Smooth muscle cell (in vitro differentiated cells): ENCODE measurements at regions not wholly inside any gene's neighbourhood (a gene's known extent, or its start where the extent isn't known, plus 50 kb on each side); places are given as distances from the start of the nearest gene placed in this dataset.

ENCODE experiments used
- DNase-seq: peaks from one replicate; lab custom pipeline; 2025; ENCODE audit not compliant: unreplicated experiment; lab: John Stamatoyannopoulos, UW
- H2AFZ ChIP-seq: fragments of 200-600 bp; sonication (generic); 2 replicates; pipeline ENCODE4 v1.6.0; 2016; ENCODE audit warnings: antibody characterized with exemption, low read depth, mild to moderate bottlenecking
- H3F3A ChIP-seq: fragments of 200-600 bp; sonication (generic); 2 replicates; pipeline ENCODE4 v1.6.0; 2017; ENCODE audit warnings: antibody characterized with exemption, low read depth
- H3K27ac ChIP-seq: fragments of 200-600 bp; sonication (generic); 2 replicates; pipeline ENCODE4 v1.5.1; 2016; ENCODE audit warnings: low read depth, mild to moderate bottlenecking
- H3K27me3 ChIP-seq: fragments of 200-600 bp; sonication (generic); 2 replicates; pipeline ENCODE4 v1.6.1; 2016; ENCODE audit warnings: low read depth, mild to moderate bottlenecking
- H3K36me3 ChIP-seq: fragments of 200-600 bp; sonication (generic); 2 replicates; pipeline ENCODE4 v1.5.1; 2016; ENCODE audit warnings: low read depth
- H3K4me1 ChIP-seq: fragments of 200-600 bp; sonication (generic); 2 replicates; pipeline ENCODE4 v1.5.1; 2016; ENCODE audit warnings: low read depth
- H3K4me2 ChIP-seq: fragments of 200-600 bp; sonication (generic); 2 replicates; pipeline ENCODE4 v1.6.0; 2016; ENCODE audit warnings: mild to moderate bottlenecking
- H3K4me3 ChIP-seq: fragments of 200-600 bp; sonication (generic); 2 replicates; pipeline ENCODE4 v1.5.1; 2016; ENCODE audit warnings: mild to moderate bottlenecking
- H3K79me2 ChIP-seq: fragments of 200-600 bp; sonication (generic); 2 replicates; pipeline ENCODE4 v1.6.0; 2016; ENCODE audit warnings: low read depth, mild to moderate bottlenecking
- H3K9ac ChIP-seq: fragments of 200-600 bp; sonication (generic); 2 replicates; pipeline ENCODE4 v1.6.0; 2016; ENCODE audit warnings: low read depth
- H3K9me3 ChIP-seq: fragments of 200-600 bp; sonication (generic); replicated peaks from 2 replicates; pipeline ENCODE4 v1.5.1; 2016; ENCODE audit warnings: low read depth
- H4K20me1 ChIP-seq: fragments of 200-600 bp; sonication (generic); 2 replicates; pipeline ENCODE4 v1.6.0; 2016; ENCODE audit warnings: low read depth
- WGBS: methylation state at CpG from one replicate; pipeline ENCODE4 v1.1.7; 2016; ENCODE audit warnings: low lambda C conversion rate; 5-methylcytosine and 5-hydroxymethylcytosine counted together
- TF ChIP-seq, protein P1 (sequence below): fragments of 200-600 bp; sonication (generic); IDR thresholded peaks from 2 replicates; pipeline ENCODE4 v1.5.1; 2017; ENCODE audit warnings: borderline replicate concordance, mild to moderate bottlenecking, antibody characterized with exemption; ENCODE audit not compliant: insufficient read depth, poor library complexity, severe bottlenecking

DNA sequence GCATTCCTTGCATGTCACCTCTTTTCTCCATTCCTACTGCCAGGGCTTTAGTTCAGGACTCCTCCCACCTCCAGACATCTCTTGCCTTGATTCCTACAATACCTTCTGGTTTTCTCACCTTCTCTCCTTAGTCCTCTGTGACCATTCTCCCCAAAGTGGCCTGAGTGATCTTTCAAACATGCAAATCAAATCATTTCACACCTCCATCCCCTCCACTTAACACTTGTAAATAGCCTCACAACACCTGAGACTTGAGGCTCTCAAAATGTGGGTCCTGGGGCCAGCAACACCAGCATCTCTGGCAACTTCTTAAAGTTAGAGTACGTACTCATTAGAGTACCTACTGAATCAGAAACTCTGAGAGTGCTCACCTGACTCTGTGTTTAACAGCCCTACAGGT lies 68.4 kb downstream of the RTL9 start:
- no peaks in the 10 kb centered on the region for H3K4me1 ChIP-seq
- TF ChIP-seq, protein P1, sequence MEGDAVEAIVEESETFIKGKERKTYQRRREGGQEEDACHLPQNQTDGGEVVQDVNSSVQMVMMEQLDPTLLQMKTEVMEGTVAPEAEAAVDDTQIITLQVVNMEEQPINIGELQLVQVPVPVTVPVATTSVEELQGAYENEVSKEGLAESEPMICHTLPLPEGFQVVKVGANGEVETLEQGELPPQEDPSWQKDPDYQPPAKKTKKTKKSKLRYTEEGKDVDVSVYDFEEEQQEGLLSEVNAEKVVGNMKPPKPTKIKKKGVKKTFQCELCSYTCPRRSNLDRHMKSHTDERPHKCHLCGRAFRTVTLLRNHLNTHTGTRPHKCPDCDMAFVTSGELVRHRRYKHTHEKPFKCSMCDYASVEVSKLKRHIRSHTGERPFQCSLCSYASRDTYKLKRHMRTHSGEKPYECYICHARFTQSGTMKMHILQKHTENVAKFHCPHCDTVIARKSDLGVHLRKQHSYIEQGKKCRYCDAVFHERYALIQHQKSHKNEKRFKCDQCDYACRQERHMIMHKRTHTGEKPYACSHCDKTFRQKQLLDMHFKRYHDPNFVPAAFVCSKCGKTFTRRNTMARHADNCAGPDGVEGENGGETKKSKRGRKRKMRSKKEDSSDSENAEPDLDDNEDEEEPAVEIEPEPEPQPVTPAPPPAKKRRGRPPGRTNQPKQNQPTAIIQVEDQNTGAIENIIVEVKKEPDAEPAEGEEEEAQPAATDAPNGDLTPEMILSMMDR, result no peak
- no peak overlapping the region for H2AFZ ChIP-seq
- H3K36me3 ChIP-seq, result no peaks in the 10 kb centered on the region
- no peaks in the 10 kb centered on the region for H3K79me2 ChIP-seq
- no peak for DNase-seq
- H3K27ac ChIP-seq, result no peak overlapping the region
- H3K4me3 ChIP-seq, result no peak overlapping the region
- WGBS, result 73% methylated on average over 1 of the region's 1 CpG
- no peak overlapping the region for H3K4me2 ChIP-seq
- H3K9ac ChIP-seq, result no peak overlapping the region
- H3K9me3 ChIP-seq, result no peaks in the 10 kb centered on the region
- H3F3A ChIP-seq, result no peaks in the 10 kb centered on the region
- H4K20me1 ChIP-seq, result no peaks in the 10 kb centered on the region
- no peaks in the 10 kb centered on the region for H3K27me3 ChIP-seq

DNA sequence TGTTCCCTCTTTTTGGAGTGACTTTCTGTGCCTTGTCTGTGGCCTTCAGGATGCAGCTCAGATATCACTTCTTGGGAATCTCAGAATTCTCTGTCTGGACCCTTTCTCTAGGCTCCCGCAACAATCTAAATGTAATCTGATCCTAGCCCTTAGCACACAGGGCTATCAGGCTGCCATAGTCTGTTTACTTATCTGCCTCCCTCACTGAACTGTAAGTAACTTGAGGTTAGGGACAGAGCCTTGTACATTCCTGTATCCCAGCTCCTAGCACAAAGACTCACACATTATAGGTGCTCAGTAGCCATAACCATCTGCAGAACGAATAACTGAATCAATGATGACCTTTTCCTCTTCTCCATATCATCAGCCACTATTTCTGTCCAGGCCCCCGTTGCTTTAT lies 69.5 kb downstream of the RTL9 start:
- H4K20me1 ChIP-seq, result no peaks in the 10 kb centered on the region
- no peak overlapping the region for H3K27ac ChIP-seq
- H3K79me2 ChIP-seq, result no peaks in the 10 kb centered on the region
- H2AFZ ChIP-seq, result no peak overlapping the region
- H3K36me3 ChIP-seq, result no peaks in the 10 kb centered on the region
- 53% methylated on average over 3 of the region's 3 CpGs for WGBS
- no peak overlapping the region for H3K4me3 ChIP-seq
- no peaks in the 10 kb centered on the region for H3K27me3 ChIP-seq
- H3F3A ChIP-seq, result no peaks in the 10 kb centered on the region
- no peak overlapping the region for H3K4me2 ChIP-seq
- H3K9ac ChIP-seq, result no peak overlapping the region
- DNase-seq, result no peak
- H3K9me3 ChIP-seq, result no peaks in the 10 kb centered on the region
- H3K4me1 ChIP-seq, result no peaks in the 10 kb centered on the region
- TF ChIP-seq, protein P1, result no peak

- Histone ChIP-seq H3K4me3 (no peak overlapping the region), H3K36me3 (no peaks in the 10 kb centered on the region), H4K20me1 (no peaks in the 10 kb centered on the region), H3K9ac (no peak overlapping the region), H3K27ac (no peak overlapping the region), H3K27me3 (no peaks in the 10 kb centered on the region), H3K79me2 (no peaks in the 10 kb centered on the region), H3K9me3 (no peaks in the 10 kb centered on the region), H3F3A (no peaks in the 10 kb centered on the region), H3K4me2 (no peak overlapping the region), H2AFZ (no peak overlapping the region), H3K4me1 (no peaks in the 10 kb centered on the region)
- WGBS, result 100% methylated on average over 1 of the region's 1 CpG
- no peak for DNase-seq
- TF ChIP-seq, protein P1, result no peak
Measured at GRCh38 chrX:110430293-110431076, 71.8 kb downstream of the RTL9 start.
